HEK293 (cell line): ENCODE measurements at regions not wholly inside any gene's neighbourhood (a gene's known extent, or its start where the extent isn't known, plus 50 kb on each side); places are given as distances from the start of the nearest gene placed in this dataset.
A peak's percentile ranks its signal among the peaks of the same experiment; 100 is the strongest.

Source experiments
- KLF10 ChIP-seq: fragments of 450-650 bp; IDR thresholded peaks from 2 replicates; pipeline ENCODE4 v1.5.1; 2018; ENCODE audit warnings: missing biosample characterization, mild to moderate bottlenecking, missing genetic modification characterization
- KLF17 ChIP-seq: fragments of 450-650 bp; formaldehyde crosslinking; IDR thresholded peaks from 2 replicates; pipeline ENCODE4 v1.5.1; 2016; ENCODE audit warnings: missing biosample characterization, missing genetic modification characterization
- KLF8 ChIP-seq: fragments of 450-650 bp; formaldehyde crosslinking; IDR thresholded peaks from 2 replicates; pipeline ENCODE4 v1.5.1; 2016; ENCODE audit warnings: missing biosample characterization, missing genetic modification characterization
- OVOL3 ChIP-seq: fragments of 450-650 bp; formaldehyde crosslinking; IDR thresholded peaks from 2 replicates; pipeline ENCODE4 v1.5.1; 2016; ENCODE audit warnings: missing biosample characterization, missing genetic modification characterization
- ZBTB17 ChIP-seq: fragments of 450-650 bp; formaldehyde crosslinking; IDR thresholded peaks from 2 replicates; pipeline ENCODE4 v1.5.1; 2016; ENCODE audit warnings: missing biosample characterization, missing genetic modification characterization
- ZBTB20 ChIP-seq: fragments of 450-650 bp; formaldehyde crosslinking; IDR thresholded peaks from 2 replicates; pipeline ENCODE4 v1.5.1; 2016; ENCODE audit warnings: missing biosample characterization, missing genetic modification characterization
- ZBTB48 ChIP-seq: fragments of 450-650 bp; formaldehyde crosslinking; IDR thresholded peaks from 2 replicates; pipeline ENCODE4 v1.5.1; 2016; ENCODE audit warnings: missing biosample characterization, missing genetic modification characterization
- ZBTB7A ChIP-seq: fragments of 450-650 bp; formaldehyde crosslinking; IDR thresholded peaks from 2 replicates; pipeline ENCODE4 v1.5.1; 2016; ENCODE audit warnings: low read depth, missing biosample characterization, missing genetic modification characterization
- ZFP69B ChIP-seq: fragments of 450-650 bp; formaldehyde crosslinking; IDR thresholded peaks from 2 replicates; pipeline ENCODE4 v1.5.1; 2016; ENCODE audit warnings: missing biosample characterization, missing genetic modification characterization
- ZNF10 ChIP-seq: fragments of 450-650 bp; formaldehyde crosslinking; IDR thresholded peaks from 2 replicates; pipeline ENCODE4 v1.5.1; 2017; ENCODE audit warnings: missing biosample characterization, missing genetic modification characterization
- ZNF132 ChIP-seq: fragments of 450-650 bp; formaldehyde crosslinking; IDR thresholded peaks from 2 replicates; pipeline ENCODE4 v1.5.1; 2017; ENCODE audit warnings: missing biosample characterization, missing genetic modification characterization, borderline replicate concordance
- ZNF16 ChIP-seq: fragments of 450-650 bp; formaldehyde crosslinking; IDR thresholded peaks from 2 replicates; pipeline ENCODE4 v1.5.1; 2016; ENCODE audit warnings: low read depth, missing biosample characterization, missing genetic modification characterization
- ZNF184 ChIP-seq: fragments of 450-650 bp; IDR thresholded peaks from 2 replicates; pipeline ENCODE4 v1.5.1; 2018; ENCODE audit warnings: missing biosample characterization, mild to moderate bottlenecking, missing genetic modification characterization
- ZNF280D ChIP-seq: fragments of 450-650 bp; formaldehyde crosslinking; IDR thresholded peaks from 2 replicates; pipeline ENCODE4 v1.5.1; 2016; ENCODE audit warnings: missing biosample characterization, missing genetic modification characterization
- ZNF292 ChIP-seq: fragments of 450-650 bp; formaldehyde crosslinking; IDR thresholded peaks from 2 replicates; pipeline ENCODE4 v1.5.1; 2016; ENCODE audit warnings: low read depth, missing biosample characterization, missing genetic modification characterization, borderline replicate concordance
- ZNF311 ChIP-seq: fragments of 450-650 bp; formaldehyde crosslinking; IDR thresholded peaks from 2 replicates; pipeline ENCODE4 v1.5.1; 2017; ENCODE audit warnings: missing biosample characterization, missing genetic modification characterization, borderline replicate concordance
- ZNF398 ChIP-seq: fragments of 450-650 bp; formaldehyde crosslinking; IDR thresholded peaks from 2 replicates; pipeline ENCODE4 v1.5.1; 2017; ENCODE audit warnings: missing biosample characterization, missing genetic modification characterization
- ZNF488 ChIP-seq: fragments of 450-650 bp; formaldehyde crosslinking; IDR thresholded peaks from 2 replicates; pipeline ENCODE4 v1.5.1; 2016; ENCODE audit warnings: missing biosample characterization, missing genetic modification characterization
- ZNF501 ChIP-seq: fragments of 450-650 bp; formaldehyde crosslinking; IDR thresholded peaks from 2 replicates; pipeline ENCODE4 v1.5.1; 2016; ENCODE audit warnings: missing biosample characterization, missing genetic modification characterization
- ZNF558 ChIP-seq: fragments of 450-650 bp; formaldehyde crosslinking; IDR thresholded peaks from 2 replicates; pipeline ENCODE4 v1.5.1; 2016; ENCODE audit warnings: missing biosample characterization, missing genetic modification characterization
- ZNF585B ChIP-seq: fragments of 450-650 bp; formaldehyde crosslinking; IDR thresholded peaks from 2 replicates; pipeline ENCODE4 v1.5.1; 2016; ENCODE audit warnings: missing biosample characterization, missing genetic modification characterization
- ZNF596 ChIP-seq: fragments of 450-650 bp; IDR thresholded peaks from 2 replicates; pipeline ENCODE4 v1.5.0; 2018; ENCODE audit warnings: missing biosample characterization, mild to moderate bottlenecking, missing genetic modification characterization, moderate library complexity
- ZNF600 ChIP-seq: fragments of 450-650 bp; formaldehyde crosslinking; IDR thresholded peaks from 2 replicates; pipeline ENCODE4 v1.5.1; 2016; ENCODE audit warnings: missing biosample characterization, missing genetic modification characterization
- ZNF610 ChIP-seq: fragments of 450-650 bp; formaldehyde crosslinking; IDR thresholded peaks from 2 replicates; pipeline ENCODE4 v1.5.1; 2016; ENCODE audit warnings: missing biosample characterization, missing genetic modification characterization, borderline replicate concordance
- ZNF629 ChIP-seq: fragments of 450-650 bp; formaldehyde crosslinking; IDR thresholded peaks from 2 replicates; pipeline ENCODE4 v1.5.1; 2017; ENCODE audit warnings: missing biosample characterization, missing genetic modification characterization
- ZNF654 ChIP-seq: fragments of 450-650 bp; formaldehyde crosslinking; IDR thresholded peaks from 2 replicates; pipeline ENCODE4 v1.5.1; 2016; ENCODE audit warnings: low read depth, missing biosample characterization, missing genetic modification characterization
- ZNF660 ChIP-seq: fragments of 450-650 bp; IDR thresholded peaks from 2 replicates; pipeline ENCODE4 v1.5.1; 2018; ENCODE audit warnings: missing biosample characterization, mild to moderate bottlenecking, missing genetic modification characterization
- ZNF704 ChIP-seq: fragments of 450-650 bp; formaldehyde crosslinking; IDR thresholded peaks from 2 replicates; pipeline ENCODE4 v1.5.1; 2016; ENCODE audit warnings: missing biosample characterization, missing genetic modification characterization
- ZNF768 ChIP-seq: fragments of 450-650 bp; formaldehyde crosslinking; IDR thresholded peaks from 2 replicates; pipeline ENCODE4 v1.5.1; 2018; ENCODE audit warnings: missing biosample characterization, mild to moderate bottlenecking, missing genetic modification characterization
- ZSCAN23 ChIP-seq: fragments of 450-650 bp; formaldehyde crosslinking; IDR thresholded peaks from 2 replicates; pipeline ENCODE4 v1.5.1; 2016; ENCODE audit warnings: missing biosample characterization, missing genetic modification characterization

- TF ChIP-seq ZNF280D (tag by site-specific recombination) (no peak), ZNF629 (tag by site-specific recombination) (peak; percentile 87), ZNF132 (tag by site-specific recombination) (no peak), ZNF501 (0 out of 2 replicates have a peak, but pooled peaks have one; percentile 47), ZNF292 (tag by site-specific recombination) (no peak), ZNF398 (tag by site-specific recombination) (peak; percentile 68), ZNF596 (no peak), KLF10 (tag by site-specific recombination) (no peak), ZNF311 (tag by site-specific recombination) (no peak), KLF8 (tag by site-specific recombination) (peak; percentile 43; the same call in 1 of the 2 replicates), ZBTB17 (tag by site-specific recombination) (peak; percentile 21), OVOL3 (tag by site-specific recombination) (no peak), ZNF768 (tag by site-specific recombination) (no peak), ZNF600 (no peak), ZNF585B (tag by site-specific recombination) (no peak), ZNF660 (tag by site-specific recombination) (no peak), ZNF558 (tag by site-specific recombination) (no peak), ZSCAN23 (no peak), ZNF10 (tag by site-specific recombination) (no peak), ZBTB20 (peak; percentile 77), ZNF654 (tag by site-specific recombination) (no peak), KLF17 (no peak; the same call in none of the 2 replicates), ZBTB7A (no peak), ZFP69B (peak; percentile 64; the same call in 1 of the 2 replicates), ZNF184 (tag by site-specific recombination) (no peak), ZNF704 (tag by site-specific recombination) (no peak), ZNF16 (tag by site-specific recombination) (no peak), ZNF610 (tag by site-specific recombination) (peak; percentile 37; the same call in 1 of the 2 replicates), ZBTB48 (tag by site-specific recombination) (peak; percentile 36; the same call in 1 of the 2 replicates), ZNF488 (tag by site-specific recombination) (peak; percentile 76)
Observed at GRCh38 chr20:56925082-56925830, 296.1 kb downstream of the TFAP2C start (continued).
